Tibial nerve (tissue), 4 donors: ENCODE measurements at regions not wholly inside any gene's neighbourhood (a gene's known extent, or its start where the extent isn't known, plus 50 kb on each side); places are given as distances from the start of the nearest gene placed in this dataset.
A peak's percentile ranks its signal among the peaks of the same experiment; 100 is the strongest.

Experiments
- CTCF ChIP-seq, 5 experiments: fragments of 200-600 bp in 3 of 5; fragments of 450-650 bp in 2 of 5; sonication (generic) in 3 of 5; IDR thresholded peaks; one replicate each; pipeline ENCODE4 v1.5.1; 2016 to 2019; ENCODE audit warnings: antibody characterized with exemption in 5 of 5, mild to moderate bottlenecking in 3 of 5, moderate library complexity in 2 of 5
- EP300 ChIP-seq, 2 donors: sonication (generic); formaldehyde crosslinking; IDR thresholded peaks; one replicate each; pipeline ENCODE4 v1.6.1; 2017; ENCODE audit warnings: antibody characterized with exemption in 2 of 2, mild to moderate bottlenecking in 1 of 2

- TF ChIP-seq CTCF (IDR thresholded peaks at IDR 0.05) (peak; percentile 66 to 81 (median 79)), EP300 (IDR thresholded peaks at IDR 0.05) (peak in 1 of 2 donors; percentile 38)
Measured at GRCh38 chr12:91811481-91812287, 334.0 kb downstream of the BTG1 start.
